PC-9 (cell line): ENCODE measurements at regions not wholly inside any gene's neighbourhood (a gene's known extent, or its start where the extent isn't known, plus 50 kb on each side); places are given as distances from the start of the nearest gene placed in this dataset.
"Not testable (repeated sequence)": the region's sequence is repeated elsewhere in the genome, so short reads cannot be mapped to it uniquely, and the experiment has no call there.

Experiments used
- BruUV-seq: library from RNA; stranded (reverse); fragments of 400-500 nt; replicated peaks from 2 replicates; lab custom pipeline; 2021; lab: Mats Ljungman, UMichigan
- CTCF ChIA-PET: fragments of 300-600 bp; sonication (Branson Sonifier 250); formaldehyde crosslinking; loops from one replicate; lab custom pipeline; 2022; ENCODE audit warnings: antibody characterized with exemption; lab: Charles Lee
- POLR2A ChIA-PET: fragments of 300-600 bp; sonication (Branson Sonifier 250); formaldehyde crosslinking; loops from one replicate; lab custom pipeline; 2022; ENCODE audit warnings: antibody characterized with exemption; ENCODE audit not compliant: unreplicated experiment; lab: Charles Lee
- DNase-seq, 2 experiments: peaks; one replicate each; pipeline versions ENCODE4 v3.0.0 to v3.0.0-alpha.2; 2015 to 2022; ENCODE audit warnings: mixed read lengths in 1 of 2
- H2AFZ ChIP-seq: fragments of 200-600 bp; sonication (generic); 2 replicates; pipeline ENCODE4 v1.8.1; 2017; ENCODE audit warnings: antibody characterized with exemption
- H3F3A ChIP-seq: fragments of 200-600 bp; sonication (generic); 2 replicates; pipeline ENCODE4 v1.8.1; 2017; ENCODE audit warnings: antibody characterized with exemption, mild to moderate bottlenecking, low read depth; ENCODE audit not compliant: insufficient read depth
- H3K27ac ChIP-seq: fragments of 200-600 bp; sonication (generic); 2 replicates; pipeline ENCODE4 v1.6.1; 2016; ENCODE audit warnings: mixed run types
- H3K27me3 ChIP-seq: fragments of 200-600 bp; sonication (generic); 2 replicates; pipeline ENCODE4 v1.6.1; 2016; ENCODE audit warnings: low read depth, mixed run types; ENCODE audit not compliant: insufficient read depth
- H3K36me3 ChIP-seq: fragments of 200-600 bp; sonication (generic); 2 replicates; pipeline ENCODE4 v1.6.1; 2016; ENCODE audit warnings: low read depth, mixed run types
- H3K4me1 ChIP-seq: fragments of 200-600 bp; sonication (generic); replicated peaks from 2 replicates; pipeline ENCODE4 v1.6.1; 2016; ENCODE audit warnings: mixed run types; ENCODE audit not compliant: insufficient read depth
- H3K4me2 ChIP-seq: fragments of 200-600 bp; sonication (generic); 2 replicates; pipeline ENCODE4 v1.6.1; 2017; ENCODE audit warnings: mixed run types
- H3K4me3 ChIP-seq: fragments of 200-600 bp; sonication (generic); 2 replicates; pipeline ENCODE4 v1.6.1; 2016; ENCODE audit warnings: mixed run types
- H3K79me2 ChIP-seq: fragments of 200-600 bp; sonication (generic); 2 replicates; pipeline ENCODE4 v1.6.1; 2017; ENCODE audit warnings: low read depth, mixed run types
- H3K9me2 ChIP-seq: fragments of 200-600 bp; sonication (generic); 2 replicates; pipeline ENCODE4 v1.8.1; 2017; ENCODE audit warnings: mild to moderate bottlenecking; ENCODE audit not compliant: insufficient read depth
- H3K9me3 ChIP-seq: fragments of 200-600 bp; sonication (generic); 2 replicates; pipeline ENCODE4 v1.8.1; 2016; ENCODE audit warnings: low read depth; ENCODE audit not compliant: insufficient read depth
- H4K20me1 ChIP-seq: fragments of 200-600 bp; sonication (generic); 2 replicates; pipeline ENCODE4 v1.8.1; 2017; ENCODE audit not compliant: insufficient read depth
- EZH2 ChIP-seq: fragments of 200-600 bp; sonication (generic); IDR thresholded peaks from 2 replicates; pipeline ENCODE4 v1.8.0; 2017; ENCODE audit warnings: antibody characterized with exemption, low read depth
- intact Hi-C: fragments of 100-400 bp; cut with micrococcal nuclease; formaldehyde crosslinking; loops from one replicate; pipeline ENCODE4 v1.10.0; 2022; ENCODE audit not compliant: unreplicated experiment
- TF ChIP-seq, protein P1 (sequence below): fragments of 200-600 bp; sonication (generic); conservative IDR thresholded peaks from 2 replicates; pipeline ENCODE4 v1.6.1; 2017; ENCODE audit warnings: mixed run types, antibody characterized with exemption, mild to moderate bottlenecking, moderate library complexity

DNA sequence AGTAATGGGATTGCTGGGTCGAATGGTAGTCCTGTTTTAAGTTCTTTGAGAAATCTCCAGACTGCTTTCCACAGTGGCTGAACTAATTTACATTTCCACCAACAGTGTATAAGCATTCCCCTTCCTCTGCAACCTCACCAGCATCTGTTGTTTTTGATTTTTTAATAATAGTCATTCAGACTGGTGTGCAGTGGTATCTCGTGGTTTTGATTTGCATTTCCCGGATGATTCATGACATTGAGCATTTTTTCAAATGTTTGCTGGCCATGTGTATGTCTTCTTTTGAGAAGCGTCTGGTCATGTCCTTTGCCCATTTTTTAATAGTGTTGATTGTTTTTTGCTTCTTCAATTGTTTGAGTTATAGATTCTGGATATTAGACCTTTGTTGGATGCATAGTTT is 98.0 kb downstream of the MRPL57 start:
- H3K36me3 ChIP-seq, H3K4me1 ChIP-seq, H3K4me3 ChIP-seq, BruUV-seq, H3K9me3 ChIP-seq, H3K4me2 ChIP-seq, CTCF ChIA-PET, H3K27ac ChIP-seq, H4K20me1 ChIP-seq, H3K9me2 ChIP-seq, H3K79me2 ChIP-seq, DNase-seq, intact Hi-C loops, H3F3A ChIP-seq, H3K27me3 ChIP-seq, H2AFZ ChIP-seq: not testable (repeated sequence)
- POLR2A ChIA-PET = interaction anchor here (0.7 kb wide), 1 partner anchor 33 kb away, joined by 7 read pairs; no protein-coding TSS in a partner anchor

DNA sequence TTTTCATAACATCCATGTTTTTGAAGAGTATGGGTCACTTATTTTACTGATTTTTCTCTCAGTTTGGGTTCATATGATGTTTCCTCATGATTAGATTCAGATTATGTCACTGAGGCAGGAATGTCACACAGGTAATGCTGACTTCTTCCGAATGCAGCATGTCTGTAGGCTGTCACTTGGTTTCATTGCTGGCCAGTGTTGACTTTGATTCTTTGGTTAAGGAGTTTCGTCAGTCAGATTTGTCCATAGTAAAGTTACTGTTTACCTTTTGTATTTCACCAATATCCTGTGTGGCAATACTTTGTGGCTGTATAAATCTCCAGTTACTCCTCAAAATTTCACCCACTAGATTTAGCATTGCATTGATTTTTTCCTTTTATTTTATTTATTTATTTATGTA is 105.6 kb downstream of the MRPL57 start:
- intact Hi-C loops = no loop called here

DNA sequence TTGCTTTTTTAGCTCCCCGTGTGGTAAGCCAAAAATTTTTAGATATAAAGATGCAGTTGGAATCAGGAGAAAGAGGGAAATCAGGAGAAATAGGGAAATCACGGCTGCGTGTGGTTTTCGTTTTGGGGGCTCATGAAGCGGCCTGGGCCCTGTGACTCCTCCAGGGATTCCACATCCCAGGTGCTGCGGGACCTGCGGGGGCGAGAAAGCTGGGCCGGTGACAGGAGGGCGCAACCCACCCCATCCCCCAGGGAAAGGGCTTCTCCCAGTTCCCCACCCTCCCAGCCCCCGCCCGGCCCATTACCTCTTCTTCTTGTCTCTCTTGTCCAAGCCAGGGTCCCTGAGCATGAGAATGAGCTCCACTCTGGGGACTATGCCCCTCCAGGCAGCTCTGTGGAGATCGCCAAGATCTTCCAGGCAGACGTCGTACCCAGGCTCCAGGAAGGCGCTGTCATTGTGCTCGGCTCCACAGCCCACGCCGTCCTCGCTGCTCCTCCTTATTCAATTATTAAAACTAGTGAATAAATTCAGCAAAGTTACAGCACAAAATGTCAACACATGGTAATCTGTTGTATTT is 111.0 kb downstream of the MRPL57 start:
- intact Hi-C loops = no loop called here
- Histone ChIP-seq H2AFZ (no peak overlapping the region), H3K4me2 (no peak overlapping the region), H3K36me3 (no peaks in the 10 kb centered on the region), H3K4me1 (no peaks in the 10 kb centered on the region), H3K79me2 (no peaks in the 10 kb centered on the region), H3F3A (no peaks in the 10 kb centered on the region), H4K20me1 (no peaks in the 10 kb centered on the region), H3K9me2 (no peaks in the 10 kb centered on the region), H3K4me3 (no peak overlapping the region), H3K27ac (no peak overlapping the region), H3K9me3 (no peaks in the 10 kb centered on the region), H3K27me3 (peaks cover 11% of the 10 kb centered on the region; the same call in 1 of the 2 replicates)
- no peak for DNase-seq
- ChIA-PET CTCF (no interaction called here), POLR2A (interaction anchor here (0.7 kb wide), 1 partner anchor 229 kb away, joined by 10 read pairs; no protein-coding TSS in a partner anchor)
- no TSS peak for BruUV-seq
- TF ChIP-seq EZH2 = no peak
- TF ChIP-seq, protein P1, sequence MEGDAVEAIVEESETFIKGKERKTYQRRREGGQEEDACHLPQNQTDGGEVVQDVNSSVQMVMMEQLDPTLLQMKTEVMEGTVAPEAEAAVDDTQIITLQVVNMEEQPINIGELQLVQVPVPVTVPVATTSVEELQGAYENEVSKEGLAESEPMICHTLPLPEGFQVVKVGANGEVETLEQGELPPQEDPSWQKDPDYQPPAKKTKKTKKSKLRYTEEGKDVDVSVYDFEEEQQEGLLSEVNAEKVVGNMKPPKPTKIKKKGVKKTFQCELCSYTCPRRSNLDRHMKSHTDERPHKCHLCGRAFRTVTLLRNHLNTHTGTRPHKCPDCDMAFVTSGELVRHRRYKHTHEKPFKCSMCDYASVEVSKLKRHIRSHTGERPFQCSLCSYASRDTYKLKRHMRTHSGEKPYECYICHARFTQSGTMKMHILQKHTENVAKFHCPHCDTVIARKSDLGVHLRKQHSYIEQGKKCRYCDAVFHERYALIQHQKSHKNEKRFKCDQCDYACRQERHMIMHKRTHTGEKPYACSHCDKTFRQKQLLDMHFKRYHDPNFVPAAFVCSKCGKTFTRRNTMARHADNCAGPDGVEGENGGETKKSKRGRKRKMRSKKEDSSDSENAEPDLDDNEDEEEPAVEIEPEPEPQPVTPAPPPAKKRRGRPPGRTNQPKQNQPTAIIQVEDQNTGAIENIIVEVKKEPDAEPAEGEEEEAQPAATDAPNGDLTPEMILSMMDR = no peak

More for the DNA sequence above, 105.6 kb downstream of the MRPL57 start:
- H3K4me2 ChIP-seq = no peak overlapping the region
- H3K27ac ChIP-seq = no peak overlapping the region
- DNase-seq = no peak
- H3K9me3 ChIP-seq = no peaks in the 10 kb centered on the region
- TF ChIP-seq, protein P1 = no peak
- TF ChIP-seq EZH2 = no peak
- no TSS peak for BruUV-seq
- H4K20me1 ChIP-seq = no peaks in the 10 kb centered on the region
- no peak overlapping the region for H2AFZ ChIP-seq
- no peak overlapping the region for H3K4me3 ChIP-seq
- peaks cover 11% of the 10 kb centered on the region; the same call in 1 of the 2 replicates for H3K27me3 ChIP-seq
- CTCF ChIA-PET = no interaction called here
- H3K36me3 ChIP-seq = no peaks in the 10 kb centered on the region
- no peaks in the 10 kb centered on the region for H3K79me2 ChIP-seq
- H3K9me2 ChIP-seq = no peaks in the 10 kb centered on the region
- H3K4me1 ChIP-seq = no peaks in the 10 kb centered on the region
- POLR2A ChIA-PET = no interaction called here
- H3F3A ChIP-seq = no peaks in the 10 kb centered on the region

DNA sequence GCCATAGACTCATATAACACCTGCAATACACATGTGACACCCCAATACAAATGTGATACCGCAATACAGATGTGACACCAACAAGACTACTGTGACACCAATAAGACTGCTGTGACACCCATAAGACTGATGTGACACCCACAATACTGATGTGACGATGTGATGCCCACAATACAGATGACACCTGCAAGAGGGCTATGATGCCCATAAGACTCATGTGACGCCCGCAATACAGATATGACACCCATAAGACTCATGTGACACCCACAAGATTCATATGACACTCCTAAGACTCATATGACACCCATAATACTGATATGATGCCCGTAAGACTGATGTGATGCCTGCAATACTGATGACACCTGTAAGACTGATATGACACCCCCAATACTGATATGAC is 113.0 kb downstream of the MRPL57 start:
- BruUV-seq = no TSS peak
- Histone ChIP-seq H2AFZ (no peak overlapping the region), H3K4me1 (no peaks in the 10 kb centered on the region), H3F3A (no peaks in the 10 kb centered on the region), H3K27ac (no peak overlapping the region), H3K27me3 (peaks cover 11% of the 10 kb centered on the region; the same call in 1 of the 2 replicates), H3K4me2 (no peak overlapping the region), H3K9me2 (no peaks in the 10 kb centered on the region), H3K79me2 (no peaks in the 10 kb centered on the region), H3K4me3 (no peak overlapping the region), H4K20me1 (no peaks in the 10 kb centered on the region), H3K36me3 (no peaks in the 10 kb centered on the region), H3K9me3 (no peaks in the 10 kb centered on the region)
- POLR2A ChIA-PET = no interaction called here
- CTCF ChIA-PET = no interaction called here
- no peak for DNase-seq
- intact Hi-C loops = no loop called here
- no peak for TF ChIP-seq EZH2
- TF ChIP-seq, protein P1 = no peak

DNA sequence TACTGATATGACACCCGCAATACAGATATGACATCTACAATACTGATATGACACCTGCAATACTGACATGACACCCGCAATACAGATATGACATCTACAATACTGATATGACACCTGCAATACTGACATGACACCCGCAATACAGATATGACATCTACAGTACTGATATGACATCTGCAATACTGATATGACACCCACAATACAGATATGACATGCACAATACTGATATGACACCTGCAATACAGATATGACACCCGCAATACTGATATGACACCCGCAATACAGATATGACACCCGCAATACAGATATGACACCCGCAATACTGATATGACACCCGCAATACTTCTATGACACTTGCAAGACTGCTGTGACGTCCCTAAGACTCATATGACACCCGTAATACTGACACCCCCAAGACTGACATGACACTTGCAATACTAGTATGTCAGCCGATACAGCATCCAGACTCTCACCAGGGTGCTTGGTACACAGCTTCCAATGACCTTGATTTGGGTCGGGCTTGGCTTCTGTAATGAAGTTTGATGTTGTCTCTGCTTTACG is 114.1 kb downstream of the MRPL57 start:
- POLR2A ChIA-PET = not testable (repeated sequence)

More for the DNA sequence above, 114.1 kb downstream of the MRPL57 start:
- H3K4me3 ChIP-seq, H4K20me1 ChIP-seq, BruUV-seq, H3K9me2 ChIP-seq, H3K27me3 ChIP-seq, CTCF ChIA-PET, H3K36me3 ChIP-seq, H3K4me1 ChIP-seq, H3K79me2 ChIP-seq, H3K9me3 ChIP-seq, DNase-seq, H3F3A ChIP-seq, H3K4me2 ChIP-seq, H3K27ac ChIP-seq, H2AFZ ChIP-seq: not testable (repeated sequence)
- intact Hi-C loops = loop anchor here (10.0 kb wide), 1 partner anchor 796 kb away; no protein-coding TSS in a partner anchor
